Urothelium cell line (cell line): ENCODE measurements at regions not wholly inside any gene's neighbourhood (a gene's known extent, or its start where the extent isn't known, plus 50 kb on each side); places are given as distances from the start of the nearest gene placed in this dataset.
"Not testable (repeated sequence)": the region's sequence is repeated elsewhere in the genome, so short reads cannot be mapped to it uniquely, and the experiment has no call there.

Experiments
- DNase-seq: peaks from one replicate; pipeline ENCODE4 v3.0.0; 2011; ENCODE audit warnings: low spot score, mixed read lengths
- FAIRE-seq: peaks from 2 replicates; lab custom pipeline; 2011; peaks lifted over from hg19 to GRCh38; lab: Jason Lieb, UNC

DNA sequence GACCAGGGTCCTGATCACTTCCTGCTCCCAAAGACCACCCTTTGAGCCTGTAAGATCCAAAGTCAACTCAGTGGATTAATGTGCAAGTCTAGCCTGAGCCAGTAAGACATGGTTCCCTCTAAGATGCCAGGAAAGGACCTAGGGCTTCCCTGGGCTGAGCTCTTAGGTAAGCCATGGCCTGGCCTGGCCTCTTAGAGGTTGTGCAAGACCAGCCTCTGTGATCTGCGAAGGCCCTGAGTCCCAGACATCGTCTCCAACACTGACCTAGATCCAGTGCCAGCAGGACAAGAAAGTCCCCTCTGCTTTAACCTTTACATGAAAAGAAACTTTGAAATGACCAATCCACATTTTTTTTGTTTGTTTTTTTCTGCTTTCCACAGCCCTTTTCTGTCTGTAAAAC, 73.6 kb upstream of the CYP1B1 start:
- DNase-seq: no peak
- FAIRE-seq: no peak

DNA sequence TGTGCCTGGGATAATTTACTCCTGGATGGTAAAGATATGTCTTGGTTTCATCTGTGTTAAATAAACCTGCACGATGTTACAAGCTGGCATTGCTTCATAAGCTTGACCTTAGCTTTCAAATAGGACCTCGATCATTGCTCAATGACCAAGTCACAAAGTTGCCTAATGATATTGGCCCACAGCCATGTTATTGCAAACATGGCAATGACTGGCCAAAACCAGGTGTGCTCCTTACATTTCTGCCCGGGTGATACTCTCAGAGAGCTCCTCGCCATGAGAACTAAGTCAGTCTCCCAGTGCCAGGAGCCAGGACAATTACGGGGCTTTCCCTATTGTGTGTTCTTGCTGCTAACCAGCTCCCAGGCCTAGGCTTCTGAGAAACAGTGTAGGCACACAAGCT, 72.5 kb upstream of the CYP1B1 start:
- DNase-seq (no peak), FAIRE-seq (no peak)

DNA sequence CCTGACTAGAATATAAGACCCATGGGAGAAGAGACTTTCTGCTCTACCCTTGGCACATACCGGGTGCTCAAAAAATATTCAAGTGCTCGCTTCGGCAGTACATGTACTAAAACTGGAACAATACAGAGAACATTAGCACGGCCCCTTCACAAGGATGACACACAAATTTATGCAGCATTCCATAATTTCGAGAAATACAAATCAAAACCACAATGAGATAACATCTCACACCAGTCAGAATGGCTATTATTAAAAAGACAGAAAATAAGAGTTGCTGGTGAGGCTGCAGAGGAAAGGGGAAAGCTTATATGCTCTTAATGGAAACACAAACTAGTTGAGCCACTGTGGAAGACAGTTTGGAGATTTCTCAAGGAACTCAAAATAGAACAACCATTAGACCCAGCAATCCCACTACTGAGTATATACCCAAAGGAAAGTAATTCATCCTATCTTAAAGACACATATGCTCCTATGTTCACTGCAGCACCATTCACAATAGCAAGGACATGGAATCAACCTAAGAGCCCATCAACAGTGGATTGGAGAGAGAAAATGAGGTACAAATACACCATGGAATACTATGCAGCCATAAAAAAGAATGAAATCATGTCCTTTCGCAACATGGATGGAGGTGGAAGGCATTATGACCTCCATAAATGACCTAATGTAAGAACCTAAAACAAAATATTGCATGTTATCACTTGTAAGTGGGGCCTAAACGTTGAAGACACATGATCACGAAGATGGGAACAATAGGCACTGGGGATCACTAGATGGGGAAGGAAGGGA, 71.6 kb upstream of the CYP1B1 start:
- FAIRE-seq (no peak), DNase-seq (no peak)

DNA sequence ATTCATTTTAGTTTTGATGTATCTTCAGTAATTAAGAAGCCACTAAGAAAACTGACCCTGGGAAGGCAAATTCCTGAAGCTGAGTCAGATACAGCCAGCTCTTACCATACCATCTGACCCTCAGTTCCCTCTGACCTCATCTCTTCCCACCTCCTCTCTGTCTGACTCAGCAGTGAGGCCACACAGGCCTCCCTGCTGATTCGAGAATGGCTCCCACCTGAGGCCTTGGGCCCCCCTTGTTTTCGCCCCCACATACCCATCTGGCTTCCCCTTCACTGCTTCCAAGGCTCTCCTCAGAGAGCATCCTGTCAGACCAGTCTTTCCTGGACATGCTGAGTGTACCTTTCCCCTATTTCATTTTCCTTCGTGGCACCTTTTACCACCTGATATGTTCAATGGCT, 71.0 kb upstream of the CYP1B1 start:
- DNase-seq (peak; percentile 96), FAIRE-seq (peak; percentile 83)

DNA sequence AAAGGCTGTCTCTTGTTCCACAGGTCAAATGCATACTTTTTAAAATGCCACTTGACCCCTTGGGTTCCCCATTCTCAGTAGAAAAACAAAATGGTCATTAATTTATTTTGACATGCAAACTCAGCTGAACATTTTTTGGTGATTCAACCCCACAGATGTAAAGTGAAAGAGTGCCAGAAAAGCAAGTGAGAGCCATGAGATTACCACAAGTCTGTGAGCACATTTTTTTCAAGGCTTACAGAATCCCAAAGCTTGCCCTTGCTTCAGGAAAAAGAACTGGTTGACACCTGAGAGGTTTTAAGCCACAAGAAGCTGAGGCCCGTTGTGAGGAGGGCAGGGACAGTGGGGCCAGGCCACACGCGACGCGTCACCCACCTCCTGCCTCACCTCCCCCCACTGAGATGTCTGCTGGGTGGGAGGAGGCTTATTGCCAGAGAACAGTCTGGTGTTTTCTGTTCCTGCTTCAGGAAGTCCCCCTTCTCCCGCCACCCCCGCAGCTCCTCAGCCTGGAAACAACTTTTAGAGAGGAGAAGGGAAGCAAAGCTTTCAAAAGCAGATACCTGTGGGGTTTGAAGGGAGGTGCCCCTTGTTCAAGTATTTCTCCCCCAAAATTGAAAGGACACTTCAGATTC, 70.4 kb upstream of the CYP1B1 start:
- peak; percentile 89 for DNase-seq
- peak; percentile 96 for FAIRE-seq

DNA sequence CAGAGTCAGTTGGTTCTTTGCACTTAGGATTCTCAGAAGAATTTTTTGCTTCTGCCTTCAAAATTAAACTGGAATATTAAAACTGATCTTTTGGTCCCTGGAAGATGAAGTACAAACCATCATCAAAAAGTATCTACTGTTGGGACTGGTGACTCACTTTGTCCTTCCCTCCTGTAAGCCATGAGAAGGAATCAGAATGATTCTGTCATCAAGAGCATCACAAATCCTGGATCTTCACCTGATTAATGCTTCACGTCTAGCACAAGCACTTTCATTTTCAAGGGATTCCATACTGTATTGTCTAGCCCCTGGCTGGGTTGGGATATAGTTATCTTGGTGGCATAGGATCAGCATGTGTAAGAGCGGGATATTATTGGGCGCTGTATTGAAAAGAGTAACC, 69.3 kb upstream of the CYP1B1 start:
- FAIRE-seq (peak; percentile 23), DNase-seq (no peak)

DNA sequence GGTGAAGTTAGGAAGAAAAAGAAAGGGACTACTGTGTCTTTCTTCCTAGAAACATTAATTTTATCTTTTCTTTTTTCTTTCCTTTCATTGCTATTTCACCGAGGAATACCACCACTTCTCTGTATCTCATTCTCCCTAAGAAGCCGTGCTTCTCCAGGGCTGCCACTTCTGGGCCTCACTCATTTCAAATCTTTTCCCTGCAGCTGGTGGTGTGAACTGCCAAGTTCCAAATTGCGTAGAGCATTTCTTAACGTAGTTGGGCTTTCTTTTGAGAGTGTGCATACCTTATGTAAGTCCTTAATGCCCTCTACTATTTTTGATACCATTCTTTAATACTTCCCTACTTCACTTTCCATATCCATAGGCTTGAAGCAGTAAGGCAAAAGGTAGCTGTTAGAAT, 66.7 kb upstream of the CYP1B1 start:
- DNase-seq (no peak), FAIRE-seq (no peak)

DNA sequence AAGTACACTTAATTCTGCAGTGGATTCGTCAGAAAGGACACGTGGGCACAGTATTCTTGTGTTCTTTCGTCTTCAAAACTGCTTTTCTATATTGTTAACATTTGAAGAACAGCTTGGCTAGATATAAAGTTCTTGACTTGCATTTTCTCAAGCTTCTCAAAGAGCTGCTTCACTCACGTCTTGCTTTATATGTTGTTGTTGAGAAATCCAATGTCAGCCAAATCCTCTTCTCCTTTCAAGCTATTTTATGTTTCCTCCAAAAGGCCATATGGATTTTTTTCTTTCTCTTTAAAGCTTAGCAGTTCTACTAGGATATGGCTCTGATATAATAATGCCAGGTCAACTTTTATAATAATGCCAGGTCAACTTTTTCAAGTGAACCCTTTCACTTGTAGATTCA, 65.5 kb upstream of the CYP1B1 start:
- DNase-seq: no peak

DNA sequence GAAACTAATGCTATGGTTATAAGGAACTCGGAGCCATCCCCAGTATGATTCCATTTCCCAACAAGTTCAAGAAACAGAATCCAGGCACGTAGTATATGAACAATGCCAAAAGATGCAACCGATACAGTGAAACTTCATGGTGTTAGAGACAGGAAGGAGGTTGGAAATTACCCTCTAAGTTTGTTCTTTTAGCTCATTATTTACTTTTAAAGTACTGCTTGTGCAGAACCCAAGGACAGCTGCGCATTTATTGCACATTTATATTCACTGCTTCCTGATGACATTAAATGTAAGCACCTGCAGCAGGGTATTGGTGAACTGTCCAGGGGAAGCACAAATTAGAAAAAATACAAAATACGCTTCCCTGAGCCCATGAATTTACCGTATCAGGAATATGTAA, 63.0 kb upstream of the CYP1B1 start:
- DNase-seq (no peak), FAIRE-seq (no peak)

More for the DNA sequence above, 65.5 kb upstream of the CYP1B1 start:
- FAIRE-seq: no peak

DNA sequence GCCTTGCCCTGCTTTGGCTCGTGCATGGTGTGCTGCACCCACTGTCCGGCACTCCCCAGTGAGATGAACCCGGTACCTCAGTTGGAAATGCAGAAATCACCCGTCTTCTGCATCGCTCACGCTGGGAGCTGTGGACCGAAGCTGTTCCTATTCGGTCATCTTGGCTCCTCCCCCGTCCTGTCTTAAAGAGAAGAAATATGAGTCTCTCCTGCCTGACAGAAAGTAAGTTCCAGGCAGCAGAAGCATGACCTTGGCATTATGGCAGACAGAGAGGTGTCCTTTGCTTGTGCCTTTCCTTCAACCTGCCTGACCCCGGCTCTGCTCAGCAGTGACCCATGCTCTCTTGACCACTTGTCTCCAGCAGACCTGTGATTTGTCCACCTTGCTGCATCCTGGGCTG, 62.5 kb upstream of the CYP1B1 start:
- DNase-seq (no peak), FAIRE-seq (no peak)

DNA sequence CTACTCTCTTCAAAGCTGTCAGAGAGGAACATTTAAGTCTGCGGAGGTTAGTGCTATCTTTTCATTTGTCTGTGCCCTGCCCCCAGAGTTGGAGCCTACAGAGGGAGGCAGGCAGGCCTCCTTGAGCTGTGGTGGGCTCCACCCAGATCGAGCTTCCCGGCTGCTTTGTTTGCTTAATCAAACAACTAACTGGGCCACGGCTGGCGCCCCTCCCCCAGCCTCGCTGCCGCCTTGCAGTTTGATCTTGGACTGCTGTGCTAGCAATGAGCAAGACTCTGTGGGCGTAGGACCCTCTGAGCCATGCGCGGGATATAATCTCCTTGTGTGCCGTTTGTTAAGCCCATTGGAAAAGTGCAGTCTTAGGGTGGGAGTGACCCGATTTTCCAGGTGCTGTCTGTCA, 62.0 kb upstream of the CYP1B1 start:
- DNase-seq, FAIRE-seq: not testable (repeated sequence)

DNA sequence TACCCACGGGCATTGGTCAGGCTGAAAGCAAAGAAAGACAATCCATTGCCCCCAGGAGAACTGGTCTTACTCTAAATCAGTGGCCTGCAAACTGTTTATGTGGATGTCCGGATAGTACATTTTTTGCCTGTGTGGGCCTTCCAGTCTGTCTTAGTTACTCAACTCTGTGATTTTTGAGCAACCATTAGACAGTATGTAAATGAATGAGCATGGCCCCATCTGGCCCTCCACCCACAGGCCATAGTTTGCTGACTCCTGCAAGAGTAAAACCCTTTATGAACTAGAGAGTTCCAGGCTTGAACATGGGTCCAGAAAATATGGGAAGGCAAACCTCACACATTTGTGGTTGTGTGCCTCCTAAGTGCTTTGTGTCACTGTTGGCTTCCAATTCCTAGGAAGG, 55.7 kb upstream of the CYP1B1 start:
- FAIRE-seq: no peak
- no peak for DNase-seq

DNA sequence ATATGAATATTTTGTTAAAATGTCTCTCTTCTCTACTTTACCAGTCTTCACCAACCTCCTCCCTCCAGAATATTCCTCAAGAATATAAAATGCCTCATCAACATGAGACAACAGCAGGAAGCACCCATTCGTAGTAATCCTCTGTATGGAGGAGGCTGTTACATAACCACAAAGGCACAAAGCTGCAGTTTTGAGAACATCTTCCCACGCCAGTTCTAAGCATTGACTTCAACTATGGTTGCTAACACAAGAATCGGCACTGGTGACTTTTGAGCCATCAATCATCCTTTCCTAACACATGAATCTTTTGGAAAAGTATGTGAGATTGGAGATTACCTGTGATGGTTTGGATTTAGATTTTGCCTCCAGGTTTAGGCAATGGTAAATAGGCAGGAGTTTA, 54.9 kb upstream of the CYP1B1 start:
- DNase-seq: no peak
- no peak for FAIRE-seq

DNA sequence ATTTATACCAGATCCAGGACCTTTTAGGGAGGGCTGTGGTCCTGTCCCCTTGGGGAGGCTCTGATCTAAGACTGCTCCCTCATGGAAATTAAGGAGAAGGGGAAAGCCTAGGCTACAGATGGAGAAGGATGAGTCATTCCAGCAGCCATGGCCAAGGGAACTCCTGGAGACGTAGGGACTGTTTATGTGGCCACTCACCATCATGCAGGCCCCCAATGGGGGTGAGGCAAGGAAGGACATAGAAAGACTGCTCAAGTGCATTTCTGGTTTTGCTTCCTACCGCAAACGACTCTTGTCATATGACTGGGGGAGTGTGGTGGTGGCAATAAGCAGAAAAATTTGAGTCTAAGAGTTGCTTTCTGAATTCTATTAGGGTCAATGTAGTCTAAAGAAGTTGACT, 54.0 kb upstream of the CYP1B1 start:
- no peak for DNase-seq
- FAIRE-seq: no peak

DNA sequence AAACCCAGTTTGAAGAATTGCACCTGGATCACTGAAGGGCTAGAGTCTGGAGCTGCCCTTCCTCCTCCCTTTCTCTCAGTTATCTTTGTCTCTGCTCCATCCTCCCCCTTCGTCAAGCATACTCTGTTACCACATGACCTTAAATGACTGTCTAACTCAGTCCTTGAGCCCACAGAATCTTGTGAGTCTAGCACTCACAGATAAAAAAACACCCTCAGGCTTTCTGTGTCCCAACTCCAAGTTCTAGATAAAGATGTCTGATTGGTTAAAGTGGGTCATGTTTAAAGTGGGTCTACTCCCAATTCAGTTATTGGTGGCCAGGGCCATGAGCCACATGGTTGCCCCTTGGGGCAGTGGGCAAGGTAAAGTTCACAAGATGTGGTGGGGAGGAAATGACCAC, 53.5 kb upstream of the CYP1B1 start:
- DNase-seq: no peak
- FAIRE-seq: no peak

DNA sequence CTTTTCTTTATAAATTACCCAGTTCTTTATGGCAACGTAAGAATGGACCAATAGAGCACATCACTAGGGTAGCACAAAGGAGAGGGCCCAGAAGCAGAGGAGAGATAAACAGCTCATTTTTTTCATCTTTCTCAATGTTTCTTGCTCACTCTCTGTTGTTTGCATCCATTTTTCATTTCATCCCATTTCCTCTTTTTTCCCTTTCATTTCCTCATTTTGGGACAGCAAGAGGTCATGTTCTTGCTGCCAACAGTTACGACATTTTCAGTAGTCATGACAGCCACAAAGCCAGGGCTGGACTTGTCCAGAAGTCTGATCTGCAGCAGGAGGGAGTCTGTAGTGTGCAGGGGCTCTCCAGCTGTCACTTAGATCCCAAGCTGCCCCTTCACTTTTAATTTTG, 52.7 kb upstream of the CYP1B1 start:
- FAIRE-seq: no peak
- no peak for DNase-seq

DNA sequence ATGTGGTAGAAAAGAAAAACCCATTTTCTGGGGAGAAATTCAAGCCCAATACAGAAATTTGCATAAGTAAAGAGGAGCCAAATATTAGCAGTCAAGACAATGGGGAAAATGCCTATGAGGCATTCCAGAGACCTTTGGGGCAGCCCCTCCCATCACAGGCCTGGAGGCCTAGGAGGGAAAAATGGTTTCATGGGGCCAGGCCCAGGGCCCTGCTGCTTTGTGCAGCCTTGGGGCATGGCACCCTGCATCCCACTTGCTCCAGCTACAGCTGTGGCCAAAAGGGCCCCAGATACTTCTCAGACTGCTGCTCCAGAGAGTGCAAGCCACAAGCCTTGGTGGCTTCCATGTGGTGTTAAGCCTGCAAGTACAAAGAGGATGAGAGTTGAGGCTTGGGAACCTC, 51.3 kb upstream of the CYP1B1 start:
- FAIRE-seq (no peak), DNase-seq (no peak)

DNA sequence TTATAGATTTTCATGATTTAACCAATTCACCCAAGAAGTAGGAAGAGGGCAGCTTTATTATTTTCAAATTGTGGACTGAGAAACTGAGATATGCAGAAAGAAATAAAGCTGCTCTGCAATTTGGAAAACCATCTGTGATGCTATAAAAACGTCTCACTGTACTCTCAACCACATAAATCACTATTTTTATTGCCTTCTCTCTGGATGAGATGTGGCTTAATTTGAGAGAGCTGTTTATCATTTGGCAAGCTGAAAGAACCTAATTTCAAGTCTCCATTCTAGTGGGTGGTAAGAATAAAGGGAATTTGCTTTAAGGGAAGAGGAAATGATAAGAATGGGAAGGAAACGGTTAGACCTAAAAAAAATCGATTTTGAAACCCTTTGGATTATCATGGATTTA, 49.9 kb upstream of the CYP1B1 start:
- FAIRE-seq (no peak), DNase-seq (no peak)
